ENCODE measurements at regions not wholly inside any gene's neighbourhood (a gene's known extent, or its start where the extent isn't known, plus 50 kb on each side); places are given as distances from the start of the nearest gene placed in this dataset.

DNA sequence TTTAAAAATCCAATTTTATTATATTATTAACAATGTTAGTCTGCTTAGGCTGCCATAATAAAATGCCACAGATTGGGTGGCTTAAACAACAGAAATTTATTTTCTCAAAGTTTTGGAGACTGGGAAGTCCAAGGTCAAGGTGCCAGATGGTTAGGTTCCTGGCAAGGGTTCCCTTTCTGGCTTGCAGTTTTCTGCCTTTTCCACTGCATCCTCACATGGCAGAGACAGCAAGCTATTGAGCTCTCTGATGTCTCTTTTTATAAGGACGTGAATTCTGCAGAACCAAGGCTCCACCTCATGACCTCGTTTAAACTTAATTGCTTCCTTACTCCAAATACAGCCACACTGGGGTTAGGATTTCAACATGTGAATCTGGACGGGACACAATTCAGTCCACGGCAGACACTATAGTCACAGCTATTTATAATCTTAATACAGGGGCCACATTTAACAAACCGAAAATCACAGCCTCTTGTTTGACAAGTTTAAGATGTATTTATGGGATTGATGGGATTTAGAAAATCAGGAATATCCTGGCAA lies 174.9 kb upstream of the PUM3 start:
- H3K27me3 ChIP-seq (ENCODE audit: control insufficient read depth in 1 of 2, insufficient read depth in 1 of 2, low read length in 2 of 2): no peaks in the 10 kb centered on the region
- H3K27ac ChIP-seq (ENCODE audit: low read length, poor library complexity, severe bottlenecking): no peak overlapping the region
- H3K14ac ChIP-seq (ENCODE audit: low read length in 2 of 2): no peak overlapping the region
- no peak overlapping the region for H2BK120ac ChIP-seq (ENCODE audit: low read depth, low read length)
- no peak overlapping the region for H2BK12ac ChIP-seq (ENCODE audit: low read length in 2 of 2)
- DNase-seq: no peak
- H3K4me1 ChIP-seq (ENCODE audit: control insufficient read depth, insufficient read depth, low read depth, low read length): no peaks in the 10 kb centered on the region
- H2AFZ ChIP-seq (ENCODE audit: low read depth, low read length): no peak overlapping the region
- H3K79me1 ChIP-seq (replicated peaks; ENCODE audit: low read length, poor library complexity, severe bottlenecking): no peaks in the 10 kb centered on the region
- H3K4me3 ChIP-seq (ENCODE audit: insufficient read depth in 1 of 2, low read depth in 1 of 2, low read length in 2 of 2): no peak overlapping the region
- H4K8ac ChIP-seq (ENCODE audit: low read length): no peak overlapping the region
- H2BK15ac ChIP-seq (ENCODE audit: low read depth, poor library complexity, severe bottlenecking): no peak overlapping the region
- H2AK5ac ChIP-seq (ENCODE audit: low read length, severe bottlenecking): no peak overlapping the region
- H3K36me3 ChIP-seq (ENCODE audit: control insufficient read depth in 1 of 2, insufficient read depth in 2 of 2, low read depth in 1 of 2, low read length in 2 of 2): no peaks in the 10 kb centered on the region
- H2BK5ac ChIP-seq (ENCODE audit: low read depth, low read length, poor library complexity, severe bottlenecking): no peak overlapping the region
- no peak overlapping the region for H3K4ac ChIP-seq (ENCODE audit: low read depth in 1 of 2, low read length in 2 of 2)
- H3K18ac ChIP-seq (ENCODE audit: low read depth in 1 of 2, low read length in 2 of 2): no peak overlapping the region
- no peaks in the 10 kb centered on the region for H3K9me3 ChIP-seq (ENCODE audit: control insufficient read depth, low read length)
- no peak overlapping the region for H3K23ac ChIP-seq (ENCODE audit: low read length in 2 of 2)
- peak overlapping the region; percentile 27 for H3K9ac ChIP-seq (ENCODE audit: low read length)
- WGBS: 61% methylated on average over 4 of the region's 5 CpGs
- no peak overlapping the region for H3K4me2 ChIP-seq (ENCODE audit: low read length, poor library complexity, severe bottlenecking)
- no peak overlapping the region for H4K91ac ChIP-seq (ENCODE audit: low read length)

DNA sequence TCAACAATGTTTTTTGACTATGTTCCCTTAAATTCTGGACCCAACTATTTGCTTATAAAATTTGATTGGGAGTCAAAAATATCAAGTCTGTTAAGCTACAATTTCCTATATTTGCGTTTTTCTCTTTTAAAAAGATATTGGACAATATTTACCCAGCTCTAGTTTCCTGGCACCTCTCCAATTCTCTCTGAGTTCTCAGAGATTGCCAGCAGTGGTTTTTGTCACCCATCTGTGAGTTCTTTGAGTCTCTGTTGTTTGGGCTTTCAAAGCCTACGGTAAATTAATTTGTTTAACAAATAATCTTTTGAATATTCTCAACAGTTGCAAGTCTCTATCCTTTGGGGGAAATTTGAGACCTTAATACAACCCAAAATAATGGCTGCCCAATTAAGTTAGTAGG lies 174.2 kb upstream of the PUM3 start:
- no CpG with 5 or more reads among the region's 2 CpGs for WGBS

DNA sequence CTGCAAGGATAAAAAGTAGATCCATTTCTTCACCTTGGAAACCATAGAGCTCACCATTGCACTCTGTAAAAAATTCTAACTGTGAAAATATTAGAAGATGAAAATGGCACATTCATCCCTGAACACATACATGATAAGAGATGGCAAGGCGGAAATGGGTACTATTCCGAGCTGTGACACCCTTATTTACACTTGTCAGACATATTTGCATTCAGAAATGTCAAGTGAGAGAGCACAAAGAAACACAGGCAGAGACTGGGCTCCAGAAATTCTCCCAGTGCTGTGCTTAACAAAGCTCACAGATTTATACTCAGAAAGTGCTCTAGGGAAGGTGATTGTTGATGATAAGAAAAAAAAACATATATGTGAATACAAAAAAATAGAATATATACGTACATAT lies 170.3 kb upstream of the PUM3 start:
- no peak overlapping the region for H2AFZ ChIP-seq (ENCODE audit: low read depth, low read length)
- 73% methylated on average over 2 of the region's 3 CpGs for WGBS

More for the DNA sequence above, 174.2 kb upstream of the PUM3 start:
- Histone ChIP-seq H3K4me2 (ENCODE audit: low read length, poor library complexity, severe bottlenecking) (no peak overlapping the region), H3K36me3 (ENCODE audit: control insufficient read depth in 1 of 2, insufficient read depth in 2 of 2, low read depth in 1 of 2, low read length in 2 of 2) (no peaks in the 10 kb centered on the region), H3K9me3 (ENCODE audit: control insufficient read depth, low read length) (no peaks in the 10 kb centered on the region), H4K8ac (ENCODE audit: low read length) (no peak overlapping the region), H2BK12ac (ENCODE audit: low read length in 2 of 2) (no peak overlapping the region), H3K9ac (ENCODE audit: low read length) (no peak overlapping the region), H3K23ac (ENCODE audit: low read length in 2 of 2) (no peak overlapping the region), H3K79me1 (replicated peaks; ENCODE audit: low read length, poor library complexity, severe bottlenecking) (no peaks in the 10 kb centered on the region), H3K27ac (ENCODE audit: low read length, poor library complexity, severe bottlenecking) (no peak overlapping the region), H4K91ac (ENCODE audit: low read length) (no peak overlapping the region), H3K4me1 (ENCODE audit: control insufficient read depth, insufficient read depth, low read depth, low read length) (no peaks in the 10 kb centered on the region), H3K4ac (ENCODE audit: low read depth in 1 of 2, low read length in 2 of 2) (no peak overlapping the region), H3K27me3 (ENCODE audit: control insufficient read depth in 1 of 2, insufficient read depth in 1 of 2, low read length in 2 of 2) (no peaks in the 10 kb centered on the region), H2AFZ (ENCODE audit: low read depth, low read length) (no peak overlapping the region), H2BK5ac (ENCODE audit: low read depth, low read length, poor library complexity, severe bottlenecking) (no peak overlapping the region), H2BK15ac (ENCODE audit: low read depth, poor library complexity, severe bottlenecking) (no peak overlapping the region), H3K4me3 (ENCODE audit: insufficient read depth in 1 of 2, low read depth in 1 of 2, low read length in 2 of 2) (no peak overlapping the region), H3K18ac (ENCODE audit: low read depth in 1 of 2, low read length in 2 of 2) (no peak overlapping the region), H2BK120ac (ENCODE audit: low read depth, low read length) (no peak overlapping the region), H2AK5ac (ENCODE audit: low read length, severe bottlenecking) (no peak overlapping the region), H3K14ac (ENCODE audit: low read length in 2 of 2) (no peak overlapping the region)
- DNase-seq: no peak

DNA sequence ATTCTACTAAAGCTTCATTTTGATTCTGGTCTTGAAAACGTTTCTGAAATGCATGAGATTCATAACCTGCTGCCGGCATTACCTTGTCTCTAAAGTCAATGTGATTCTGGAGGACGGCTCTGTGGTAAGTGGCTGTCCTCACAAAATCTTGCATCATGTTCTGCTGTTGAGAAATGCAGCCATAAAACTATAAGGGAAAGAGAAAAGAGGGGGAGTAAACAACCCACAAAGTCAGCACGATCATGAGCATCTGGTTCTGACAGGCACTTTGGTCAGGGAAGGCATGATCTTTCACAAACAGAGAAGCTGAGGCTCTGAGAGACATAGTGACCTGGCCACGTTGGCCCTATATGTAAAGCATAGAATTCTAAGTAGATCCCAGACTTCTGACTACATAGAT lies 168.9 kb upstream of the PUM3 start:
- Histone ChIP-seq H3K4me2 (ENCODE audit: low read length, poor library complexity, severe bottlenecking) (no peak overlapping the region), H2BK120ac (ENCODE audit: low read depth, low read length) (no peak overlapping the region), H3K4me1 (ENCODE audit: control insufficient read depth, insufficient read depth, low read depth, low read length) (no peaks in the 10 kb centered on the region), H4K91ac (ENCODE audit: low read length) (no peak overlapping the region), H3K36me3 (ENCODE audit: control insufficient read depth in 1 of 2, insufficient read depth in 2 of 2, low read depth in 1 of 2, low read length in 2 of 2) (no peaks in the 10 kb centered on the region), H3K18ac (ENCODE audit: low read depth in 1 of 2, low read length in 2 of 2) (no peak overlapping the region), H3K79me1 (replicated peaks; ENCODE audit: low read length, poor library complexity, severe bottlenecking) (no peaks in the 10 kb centered on the region), H2AFZ (ENCODE audit: low read depth, low read length) (no peak overlapping the region), H3K4me3 (ENCODE audit: insufficient read depth in 1 of 2, low read depth in 1 of 2, low read length in 2 of 2) (no peak overlapping the region), H3K23ac (ENCODE audit: low read length in 2 of 2) (no peak overlapping the region), H3K9ac (ENCODE audit: low read length) (no peak overlapping the region), H3K4ac (ENCODE audit: low read depth in 1 of 2, low read length in 2 of 2) (no peak overlapping the region), H3K27me3 (ENCODE audit: control insufficient read depth in 1 of 2, insufficient read depth in 1 of 2, low read length in 2 of 2) (peaks cover 0 to 6% of the 10 kb centered on the region in 2 experiments), H3K14ac (ENCODE audit: low read length in 2 of 2) (no peak overlapping the region), H2AK5ac (ENCODE audit: low read length, severe bottlenecking) (no peak overlapping the region), H2BK5ac (ENCODE audit: low read depth, low read length, poor library complexity, severe bottlenecking) (no peak overlapping the region), H3K9me3 (ENCODE audit: control insufficient read depth, low read length) (no peaks in the 10 kb centered on the region), H2BK15ac (ENCODE audit: low read depth, poor library complexity, severe bottlenecking) (no peak overlapping the region), H2BK12ac (ENCODE audit: low read length in 2 of 2) (no peak overlapping the region), H3K27ac (ENCODE audit: low read length, poor library complexity, severe bottlenecking) (no peak overlapping the region), H4K8ac (ENCODE audit: low read length) (no peak overlapping the region)
- WGBS: 70% methylated on average over 4 of the region's 5 CpGs
- no peak for DNase-seq

More for the DNA sequence above, 170.3 kb upstream of the PUM3 start:
- no peaks in the 10 kb centered on the region for H3K4me1 ChIP-seq (ENCODE audit: control insufficient read depth, insufficient read depth, low read depth, low read length)
- H3K27me3 ChIP-seq (ENCODE audit: control insufficient read depth in 1 of 2, insufficient read depth in 1 of 2, low read length in 2 of 2): peaks cover 0 to 6% of the 10 kb centered on the region in 2 experiments
- no peak overlapping the region for H4K8ac ChIP-seq (ENCODE audit: low read length)
- no peak overlapping the region for H3K14ac ChIP-seq (ENCODE audit: low read length in 2 of 2)
- H3K4me2 ChIP-seq (ENCODE audit: low read length, poor library complexity, severe bottlenecking): no peak overlapping the region
- no peak overlapping the region for H3K23ac ChIP-seq (ENCODE audit: low read length in 2 of 2)
- H3K79me1 ChIP-seq (replicated peaks; ENCODE audit: low read length, poor library complexity, severe bottlenecking): no peaks in the 10 kb centered on the region
- H3K36me3 ChIP-seq (ENCODE audit: control insufficient read depth in 1 of 2, insufficient read depth in 2 of 2, low read depth in 1 of 2, low read length in 2 of 2): no peaks in the 10 kb centered on the region
- no peaks in the 10 kb centered on the region for H3K9me3 ChIP-seq (ENCODE audit: control insufficient read depth, low read length)
- H2BK5ac ChIP-seq (ENCODE audit: low read depth, low read length, poor library complexity, severe bottlenecking): no peak overlapping the region
- no peak overlapping the region for H3K18ac ChIP-seq (ENCODE audit: low read depth in 1 of 2, low read length in 2 of 2)
- H2BK12ac ChIP-seq (ENCODE audit: low read length in 2 of 2): no peak overlapping the region
- no peak overlapping the region for H3K4ac ChIP-seq (ENCODE audit: low read depth in 1 of 2, low read length in 2 of 2)
- no peak overlapping the region for H2BK15ac ChIP-seq (ENCODE audit: low read depth, poor library complexity, severe bottlenecking)
- H4K91ac ChIP-seq (ENCODE audit: low read length): no peak overlapping the region
- H3K9ac ChIP-seq (ENCODE audit: low read length): no peak overlapping the region
- H2BK120ac ChIP-seq (ENCODE audit: low read depth, low read length): no peak overlapping the region
- no peak overlapping the region for H3K4me3 ChIP-seq (ENCODE audit: insufficient read depth in 1 of 2, low read depth in 1 of 2, low read length in 2 of 2)
- no peak overlapping the region for H2AK5ac ChIP-seq (ENCODE audit: low read length, severe bottlenecking)
- no peak overlapping the region for H3K27ac ChIP-seq (ENCODE audit: low read length, poor library complexity, severe bottlenecking)
- no peak for DNase-seq
